Vagina (tissue), 2 donors: ENCODE measurements at regions not wholly inside any gene's neighbourhood (a gene's known extent, or its start where the extent isn't known, plus 50 kb on each side); places are given as distances from the start of the nearest gene placed in this dataset.

Source experiments
- POLR2A ChIP-seq, 2 donors: fragments of 450-650 bp; IDR thresholded peaks; one replicate each; pipeline ENCODE4 v1.6.1; 2017; ENCODE audit warnings: antibody characterized with exemption in 2 of 2, mild to moderate bottlenecking in 2 of 2, moderate library complexity in 2 of 2
- TF ChIP-seq, protein P1 (sequence below), 3 experiments: fragments of 450-650 bp in 2 of 3; fragments of 200-600 bp in 1 of 3; sonication (generic) in 1 of 3; IDR thresholded peaks; one replicate each; pipeline ENCODE4 v1.5.1; 2017 to 2019; ENCODE audit warnings: antibody characterized with exemption in 3 of 3, mild to moderate bottlenecking in 2 of 3, moderate library complexity in 2 of 3

DNA sequence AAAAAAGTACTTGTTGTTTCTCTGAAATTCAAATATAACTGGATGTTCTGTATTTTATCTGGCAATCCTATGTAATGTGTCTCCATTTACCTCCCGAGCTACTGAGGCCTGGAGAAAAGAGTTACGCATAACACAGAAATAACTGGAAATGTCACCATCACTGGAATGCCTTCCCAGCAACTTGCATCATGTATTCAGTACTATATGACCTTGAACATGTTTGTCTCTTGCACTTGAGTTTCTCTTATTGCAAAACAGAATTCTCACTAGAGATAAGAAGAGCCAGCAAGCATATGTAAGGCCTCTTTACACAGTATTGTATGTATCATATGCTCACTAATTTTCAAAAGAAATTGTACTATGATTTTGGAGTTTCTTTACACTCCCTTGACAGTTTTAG is 99.6 kb upstream of the CTAGE1 start:
- no peak for TF ChIP-seq POLR2A (IDR thresholded peaks at IDR 0.05)
- TF ChIP-seq, protein P1, sequence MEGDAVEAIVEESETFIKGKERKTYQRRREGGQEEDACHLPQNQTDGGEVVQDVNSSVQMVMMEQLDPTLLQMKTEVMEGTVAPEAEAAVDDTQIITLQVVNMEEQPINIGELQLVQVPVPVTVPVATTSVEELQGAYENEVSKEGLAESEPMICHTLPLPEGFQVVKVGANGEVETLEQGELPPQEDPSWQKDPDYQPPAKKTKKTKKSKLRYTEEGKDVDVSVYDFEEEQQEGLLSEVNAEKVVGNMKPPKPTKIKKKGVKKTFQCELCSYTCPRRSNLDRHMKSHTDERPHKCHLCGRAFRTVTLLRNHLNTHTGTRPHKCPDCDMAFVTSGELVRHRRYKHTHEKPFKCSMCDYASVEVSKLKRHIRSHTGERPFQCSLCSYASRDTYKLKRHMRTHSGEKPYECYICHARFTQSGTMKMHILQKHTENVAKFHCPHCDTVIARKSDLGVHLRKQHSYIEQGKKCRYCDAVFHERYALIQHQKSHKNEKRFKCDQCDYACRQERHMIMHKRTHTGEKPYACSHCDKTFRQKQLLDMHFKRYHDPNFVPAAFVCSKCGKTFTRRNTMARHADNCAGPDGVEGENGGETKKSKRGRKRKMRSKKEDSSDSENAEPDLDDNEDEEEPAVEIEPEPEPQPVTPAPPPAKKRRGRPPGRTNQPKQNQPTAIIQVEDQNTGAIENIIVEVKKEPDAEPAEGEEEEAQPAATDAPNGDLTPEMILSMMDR (IDR thresholded peaks at IDR 0.05): no peak
